H1 (cell line): ENCODE measurements at regions not wholly inside any gene's neighbourhood (a gene's known extent, or its start where the extent isn't known, plus 50 kb on each side); places are given as distances from the start of the nearest gene placed in this dataset.

Experiments
- CHD7 ChIP-seq: fragments of 300-600 bp; sonication (generic); IDR thresholded peaks from 2 replicates; pipeline ENCODE4 v1.7.1; 2012; ENCODE audit warnings: low read length, moderate library complexity, mild to moderate bottlenecking, inconsistent platforms; ENCODE audit not compliant: insufficient replicate concordance
- HDAC2 ChIP-seq, 2 experiments: fragments of 300-600 bp in 1 of 2; sonication (generic) in 1 of 2; IDR thresholded peaks; 2 replicates each; pipeline ENCODE4 v1.6.1; 2011 to 2012; ENCODE audit warnings: low read depth in 2 of 2, low read length in 2 of 2, mild to moderate bottlenecking in 2 of 2, moderate library complexity in 2 of 2, borderline replicate concordance in 1 of 2, inconsistent platforms in 1 of 2
- POU5F1 ChIP-seq: IDR thresholded peaks from 2 replicates; pipeline ENCODE4 v1.6.1; 2011; ENCODE audit warnings: low read depth, mild to moderate bottlenecking, low read length, moderate library complexity
- RBBP5 ChIP-seq: IDR thresholded peaks from 2 replicates; pipeline ENCODE4 v1.7.1; 2012; ENCODE audit warnings: low read depth, mild to moderate bottlenecking, inconsistent platforms, low read length, moderate library complexity, borderline replicate concordance
- SIRT6 ChIP-seq: IDR thresholded peaks from one replicate; pipeline ENCODE4 v1.7.1; 2012; ENCODE audit warnings: low read length, inconsistent platforms
- SUZ12 ChIP-seq: fragments of 200-600 bp; sonication (generic); IDR thresholded peaks from 2 replicates; pipeline ENCODE4 v1.6.1; 2012; ENCODE audit warnings: mild to moderate bottlenecking, inconsistent platforms, low read length, moderate library complexity, mixed read lengths
- TF ChIP-seq, protein P1 (sequence below): IDR thresholded peaks from 2 replicates; pipeline ENCODE4 v1.6.1; 2012; ENCODE audit warnings: low read length, inconsistent platforms

DNA sequence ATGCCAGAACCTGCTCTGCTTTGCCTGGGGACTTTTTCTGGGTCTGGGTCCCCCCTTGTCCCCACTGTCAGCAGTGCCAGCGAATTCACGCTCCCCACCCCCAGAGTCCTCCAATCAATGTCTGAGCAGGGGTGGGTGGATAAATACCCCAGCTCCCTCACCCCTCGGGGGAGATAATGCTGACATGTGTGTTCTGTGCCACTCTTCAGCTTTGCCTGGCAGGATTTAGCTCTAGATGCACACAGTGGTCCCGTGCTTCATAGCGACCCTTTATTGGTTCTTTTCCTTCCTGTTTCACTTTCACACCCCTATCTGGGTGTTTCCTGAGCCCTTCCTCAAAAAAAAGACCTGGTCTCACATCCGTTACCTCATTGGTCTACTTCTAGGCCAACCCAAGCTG is 277.0 kb downstream of the NPIPA8 start (continued):
- no peak for TF ChIP-seq CHD7
- TF ChIP-seq SUZ12: no peak
- no peak for TF ChIP-seq RBBP5
- no peak for TF ChIP-seq SIRT6
- TF ChIP-seq, protein P1, sequence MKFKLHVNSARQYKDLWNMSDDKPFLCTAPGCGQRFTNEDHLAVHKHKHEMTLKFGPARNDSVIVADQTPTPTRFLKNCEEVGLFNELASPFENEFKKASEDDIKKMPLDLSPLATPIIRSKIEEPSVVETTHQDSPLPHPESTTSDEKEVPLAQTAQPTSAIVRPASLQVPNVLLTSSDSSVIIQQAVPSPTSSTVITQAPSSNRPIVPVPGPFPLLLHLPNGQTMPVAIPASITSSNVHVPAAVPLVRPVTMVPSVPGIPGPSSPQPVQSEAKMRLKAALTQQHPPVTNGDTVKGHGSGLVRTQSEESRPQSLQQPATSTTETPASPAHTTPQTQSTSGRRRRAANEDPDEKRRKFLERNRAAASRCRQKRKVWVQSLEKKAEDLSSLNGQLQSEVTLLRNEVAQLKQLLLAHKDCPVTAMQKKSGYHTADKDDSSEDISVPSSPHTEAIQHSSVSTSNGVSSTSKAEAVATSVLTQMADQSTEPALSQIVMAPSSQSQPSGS: no peak
- TF ChIP-seq POU5F1: no peak
- no peak for TF ChIP-seq HDAC2 (IDR thresholded peaks at IDR 0.05; ENCODE audit: borderline replicate concordance in 1 of 2, low read depth in 2 of 2, low read length in 2 of 2)
